Heart left ventricle (tissue), 13 donors: ENCODE measurements at regions not wholly inside any gene's neighbourhood (a gene's known extent, or its start where the extent isn't known, plus 50 kb on each side); places are given as distances from the start of the nearest gene placed in this dataset.

Experiments
- CTCF ChIP-seq, 12 donors: fragments of 200-600 bp; sonication (generic) in 4 of 12; IDR thresholded peaks; one replicate each; pipeline versions ENCODE4 v1.5.0 to v1.8.0; 2018 to 2022; ENCODE audit warnings: antibody characterized with exemption in 12 of 12, mild to moderate bottlenecking in 5 of 12
- POLR2A ChIP-seq, 2 donors: fragments of 450-650 bp; IDR thresholded peaks; one replicate each; pipeline ENCODE4 v1.6.1; 2017; ENCODE audit warnings: antibody characterized with exemption in 2 of 2, mild to moderate bottlenecking in 2 of 2, moderate library complexity in 2 of 2
- donor health status: ischemic (EF 13 %, LVEDD 7.1; RV severe dilation, severe dysfunction).
- donor health status: DM: no; HTN: yes; CAD: no.
- donor health status: DM: no; HTN: no; CAD: no.
- donor health status: ischemic (EF 25% LVEDD 6.9; RV normal size, moderate dysfunction).
- donor health status: ischemic (EF 25% LVEDD 5.7; RV mildly dilated, moderate dysfunction).
- donor health status: ischemic (EF 35%, LVEDD 5.7; RV mildly dilated, moderate dysfunction).
- donor health status: nonischemic (EF 11% LVEDD 7.7; RV severe dilation, severe dysfunction).
- donor health status: DM: yes; HTN: yes; CAD: no.
- donor health status: PGD.
- donor health status: ischemic (EF 29% LVEDD 5.4; RV normal size, mild dysfunction).
- donor health status: nonischemic (EF 23%, LVEDD 6.1; RV moderate dilation, normal function).

GRCh38 chr12:23424685-23425084 lies 524.8 kb downstream of the SOX5 start:
- TF ChIP-seq CTCF (IDR thresholded peaks at IDR 0.05) (no peak), POLR2A (IDR thresholded peaks at IDR 0.05) (no peak)
